NB4 (cell line): ENCODE measurements at regions not wholly inside any gene's neighbourhood (a gene's known extent, or its start where the extent isn't known, plus 50 kb on each side); places are given as distances from the start of the nearest gene placed in this dataset.

Source experiments
- CTCF ChIP-seq: IDR thresholded peaks from one replicate; pipeline ENCODE4 v1.5.1; 2012; ENCODE audit warnings: low read depth, low read length
- MYC ChIP-seq: IDR thresholded peaks from 2 replicates; pipeline ENCODE4 v1.6.1; 2011; ENCODE audit warnings: low read depth, low read length

DNA sequence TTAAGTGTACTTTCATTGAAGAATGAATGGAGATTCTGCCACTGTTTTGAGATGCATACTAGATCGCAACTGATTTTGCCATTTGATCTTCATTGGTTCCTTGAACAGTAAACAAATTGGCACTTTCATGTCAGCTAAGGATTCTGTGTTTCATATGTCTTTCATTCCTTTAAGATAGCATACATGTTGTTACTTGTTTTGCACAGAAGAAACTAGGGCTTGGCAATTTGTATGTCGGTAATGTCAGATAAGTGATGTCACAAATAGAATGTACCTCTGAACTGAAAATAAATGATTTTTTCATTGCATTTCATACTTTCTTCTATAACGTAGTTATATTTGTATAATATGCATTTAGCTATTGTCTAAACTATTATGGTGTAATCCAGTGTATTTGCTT lies 73.2 kb upstream of the TENM3 start:
- TF ChIP-seq CTCF (no peak), MYC (no peak)
